NCI-H1105 (cell line): ENCODE measurements at regions not wholly inside any gene's neighbourhood (a gene's known extent, or its start where the extent isn't known, plus 50 kb on each side); places are given as distances from the start of the nearest gene placed in this dataset.

ENCODE experiments used
- DNase-seq: peaks from one replicate; lab custom pipeline; 2025; lab: John Stamatoyannopoulos, UW

- no peak for DNase-seq
Measured at GRCh38 chr1:81392526-81393226, 408.1 kb upstream of the ADGRL2 start.

DNA sequence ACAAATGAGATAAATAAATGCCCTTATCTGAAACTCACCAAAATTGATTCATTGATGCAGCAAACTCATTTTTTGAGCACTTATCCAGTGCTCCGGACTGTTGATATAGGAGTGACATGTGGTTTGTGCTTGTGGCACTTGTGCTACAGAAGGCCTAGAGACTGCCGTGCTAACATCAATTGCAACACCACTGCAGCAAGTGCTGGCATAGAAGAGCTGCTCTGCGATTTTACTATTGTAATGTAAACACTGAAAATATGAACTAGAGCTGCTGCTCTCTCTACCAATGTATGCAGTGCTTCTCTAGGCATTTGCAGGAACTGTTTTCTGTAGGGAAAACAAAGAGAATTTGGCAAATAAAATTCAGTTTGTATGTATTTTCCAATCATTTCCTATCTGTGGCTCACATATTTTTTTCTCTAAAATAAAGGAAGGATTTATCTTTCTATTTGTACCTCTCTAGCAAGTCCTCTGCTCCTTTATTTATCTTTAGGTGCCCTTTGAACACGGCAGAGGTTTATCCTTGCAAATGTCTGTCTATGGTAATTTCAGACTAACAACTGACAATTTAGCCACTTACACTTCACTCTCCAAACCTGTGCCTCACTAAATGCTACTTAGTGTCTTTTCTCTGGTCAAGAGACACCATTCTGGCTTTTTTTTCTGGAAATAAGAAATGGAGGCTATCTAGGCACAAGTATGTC, 409.5 kb upstream of the ADGRL2 start:
- no peak for DNase-seq

DNA sequence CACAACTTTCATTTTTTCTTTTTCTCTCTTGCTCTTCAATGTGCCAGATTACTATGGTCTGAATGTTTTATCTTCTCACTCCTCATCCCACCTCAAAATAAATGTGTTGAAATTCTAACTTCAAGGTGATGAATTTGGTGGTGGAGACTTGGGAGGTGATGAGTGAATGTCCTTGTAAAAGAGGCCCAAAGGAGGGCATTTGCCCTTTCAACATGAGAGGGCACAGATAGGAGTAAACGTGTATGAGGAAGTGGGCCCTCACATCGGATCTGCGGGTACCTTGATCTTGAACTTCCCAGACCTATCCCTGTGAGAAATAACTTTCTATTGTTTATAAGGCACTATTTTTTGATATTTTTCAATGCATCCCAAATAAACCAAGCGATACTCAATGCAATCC, 412.3 kb upstream of the ADGRL2 start:
- DNase-seq, result no peak

DNA sequence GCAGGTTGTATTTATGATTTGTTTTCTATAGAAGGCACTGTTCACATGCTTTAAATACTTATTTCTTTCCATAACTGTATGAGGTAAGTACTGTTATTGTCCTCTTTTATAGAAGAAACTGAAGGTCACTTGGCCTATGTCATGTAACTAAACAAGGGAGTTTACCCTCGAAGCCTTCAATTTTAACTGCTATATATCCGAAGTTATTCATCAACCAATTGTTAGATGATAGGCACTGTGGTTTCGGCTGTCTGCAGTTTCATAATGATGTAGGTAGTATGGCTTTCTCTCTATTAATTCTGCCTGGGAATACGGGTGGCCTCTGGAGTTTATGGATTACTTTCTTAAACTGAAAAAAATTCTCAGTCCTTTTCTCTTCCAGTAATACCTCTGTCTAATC, 413.3 kb upstream of the ADGRL2 start:
- DNase-seq, result no peak

GRCh38 chr1:81382561-81382960, 418.2 kb upstream of the ADGRL2 start:
- DNase-seq, result no peak

DNA sequence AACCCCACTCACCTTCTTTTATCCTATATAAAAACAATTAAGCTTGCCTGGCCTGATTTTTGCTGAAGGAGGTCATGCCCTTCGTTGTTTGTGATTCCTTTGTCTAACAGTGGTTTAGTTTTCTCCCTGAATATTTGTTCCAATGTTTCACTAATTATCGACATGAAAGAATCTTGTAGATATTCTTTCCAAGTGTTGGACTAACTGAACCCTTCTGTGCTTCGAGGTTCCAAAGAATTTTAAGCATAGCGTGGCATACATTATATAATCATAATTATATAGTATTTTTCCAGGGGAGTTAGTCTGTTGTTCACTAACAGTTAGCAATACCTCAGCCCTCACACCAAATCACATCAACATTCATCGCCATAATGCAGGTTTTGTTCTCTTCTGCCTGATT, 418.9 kb upstream of the ADGRL2 start:
- DNase-seq, result no peak

DNA sequence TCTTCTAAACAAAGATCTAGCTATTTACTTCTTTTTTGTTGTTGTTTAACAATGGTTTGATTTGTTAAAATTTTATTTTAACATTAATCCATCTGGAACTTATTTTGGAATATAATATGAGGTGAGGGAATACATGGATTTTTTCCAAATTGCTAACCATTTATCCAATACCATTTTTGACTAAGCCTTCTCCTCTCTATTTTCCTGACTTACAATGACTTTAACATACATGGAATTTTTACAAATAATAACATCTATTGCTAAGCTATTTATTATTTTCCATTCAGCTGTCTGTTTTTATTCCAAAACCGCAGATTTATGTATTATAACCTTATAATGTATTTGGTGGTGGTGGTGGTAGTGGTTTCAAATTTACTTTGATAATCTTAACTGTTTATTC, 420.3 kb upstream of the ADGRL2 start:
- DNase-seq, result no peak

GRCh38 chr1:81379430-81379829, 421.3 kb upstream of the ADGRL2 start:
- no peak for DNase-seq

DNA sequence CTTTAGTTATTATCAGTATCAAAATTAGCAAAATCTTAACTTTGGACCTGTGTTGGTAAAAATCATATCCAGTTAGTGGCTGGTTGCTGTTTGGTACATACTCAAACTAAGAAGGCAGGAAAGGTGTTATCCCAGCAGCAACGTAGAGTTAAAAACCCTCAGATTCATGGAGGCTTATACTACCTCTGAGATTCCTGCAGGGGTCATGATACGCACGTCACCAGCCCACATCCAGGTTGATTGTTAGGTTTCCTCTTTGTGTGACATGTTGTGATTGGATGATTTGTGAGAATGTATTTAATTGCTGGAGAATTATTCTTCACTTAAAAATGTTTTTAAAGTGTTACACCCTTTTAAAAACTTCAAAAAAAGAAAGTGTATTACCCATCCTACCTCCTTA, 423.3 kb upstream of the ADGRL2 start:
- DNase-seq, result no peak

DNA sequence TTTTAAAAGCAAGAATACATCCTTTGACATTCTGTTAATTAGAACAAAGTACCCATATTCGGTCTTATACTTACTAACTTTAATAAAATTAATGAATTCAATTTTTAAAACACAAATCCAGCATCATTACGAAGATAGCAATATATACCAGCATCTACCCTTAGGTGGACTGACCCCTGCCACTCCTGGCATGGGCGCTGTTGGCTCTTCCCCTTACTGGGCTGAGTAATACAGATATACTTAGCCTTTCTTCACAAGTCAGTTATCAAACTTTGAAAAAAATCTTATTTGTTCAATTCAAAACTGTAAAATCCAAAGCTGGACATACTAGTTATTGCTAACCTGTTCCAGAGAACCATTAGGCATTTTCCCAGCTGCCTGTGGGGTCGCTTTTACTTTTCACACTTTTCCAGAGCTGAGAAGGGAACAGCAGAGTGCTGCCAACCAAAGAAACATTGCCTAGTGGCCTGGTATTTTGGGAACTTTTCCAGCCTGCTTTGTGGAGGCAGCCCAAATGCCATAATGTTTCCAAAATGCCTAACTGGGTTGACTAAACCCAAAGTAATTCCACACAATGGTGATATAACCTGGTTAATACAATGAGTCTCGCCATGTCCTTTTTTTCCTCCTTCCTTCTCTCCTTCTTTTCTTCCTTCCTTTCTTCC, 424.7 kb upstream of the ADGRL2 start:
- no peak for DNase-seq

DNA sequence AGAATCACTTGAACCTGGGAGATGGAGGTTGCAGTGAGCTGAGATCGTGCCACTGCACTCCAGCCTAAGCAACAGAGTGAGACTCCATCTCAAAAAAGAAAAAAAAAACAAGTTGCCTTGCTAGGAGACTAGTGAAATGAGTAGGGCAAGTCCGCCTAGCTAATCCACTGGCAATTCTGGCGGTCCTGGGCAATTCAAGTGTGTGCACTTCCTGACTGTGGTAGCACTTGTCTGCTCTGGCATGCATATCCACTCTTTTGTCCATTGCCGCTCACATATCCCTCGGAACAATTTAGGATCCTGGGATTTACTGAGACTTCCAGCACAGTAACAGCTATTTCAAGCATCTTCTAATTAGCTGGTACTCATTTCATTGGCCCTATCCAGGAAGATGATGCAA, 426.3 kb upstream of the ADGRL2 start:
- DNase-seq, result no peak

DNA sequence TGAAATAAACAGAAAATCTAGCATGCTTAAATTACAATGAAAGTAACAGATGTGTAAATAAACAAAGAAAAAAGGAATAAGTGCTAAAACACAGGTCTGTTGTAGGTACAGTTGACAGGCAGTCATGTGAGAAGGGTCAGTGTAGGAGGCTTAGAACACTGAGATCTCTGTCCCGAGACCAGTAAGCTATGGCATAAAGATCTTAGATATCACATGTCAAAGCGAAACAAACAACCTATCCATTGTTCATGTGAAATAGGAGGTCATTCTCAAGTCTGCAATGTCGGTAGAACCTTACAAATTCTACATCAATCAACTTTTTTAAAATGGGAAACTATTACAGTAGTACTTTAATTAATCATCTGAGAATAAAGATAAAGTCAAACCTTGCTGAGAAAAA, 428.9 kb upstream of the ADGRL2 start:
- no peak for DNase-seq

GRCh38 chr1:81369833-81370232, 430.9 kb upstream of the ADGRL2 start:
- no peak for DNase-seq

DNA sequence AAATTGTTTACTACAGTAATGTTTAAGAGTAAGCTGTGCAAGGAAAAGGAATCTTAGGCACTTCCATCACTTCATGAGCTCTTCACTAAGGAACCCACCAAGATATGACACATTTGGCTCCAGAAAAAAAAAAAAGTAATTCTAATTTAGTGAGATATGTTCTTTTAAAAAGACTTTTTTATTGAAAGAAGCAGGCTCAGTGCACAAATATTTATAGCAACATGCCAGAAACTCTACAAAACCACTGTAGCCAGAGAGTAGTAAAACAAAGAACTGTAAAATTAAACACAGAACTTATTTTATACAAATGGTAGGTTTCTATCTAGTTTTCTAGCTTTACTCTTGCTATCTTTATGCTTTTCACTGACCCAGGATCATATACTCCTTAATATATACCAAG, 434.6 kb upstream of the ADGRL2 start:
- no peak for DNase-seq

GRCh38 chr1:81364088-81364487, 436.6 kb upstream of the ADGRL2 start:
- DNase-seq, result no peak

DNA sequence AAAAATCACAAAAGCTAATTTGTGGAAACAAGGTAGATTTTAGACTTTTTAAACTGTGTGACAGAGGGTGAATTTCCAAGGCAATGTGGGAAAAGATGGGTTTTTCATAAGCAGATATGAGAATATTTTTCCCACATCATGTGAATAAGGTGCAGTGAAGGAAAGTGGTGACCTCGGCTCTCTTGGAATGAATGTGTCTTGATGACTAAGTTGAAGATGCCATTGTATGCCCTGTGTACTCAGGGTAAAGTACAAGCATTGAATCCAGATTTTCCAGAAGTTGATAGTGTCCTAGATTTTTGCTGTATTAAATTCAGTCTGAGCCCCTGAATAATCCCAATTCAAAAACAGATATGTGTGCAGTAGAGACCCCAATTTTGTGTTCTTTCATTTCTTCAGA, 442.6 kb upstream of the ADGRL2 start:
- no peak for DNase-seq

DNA sequence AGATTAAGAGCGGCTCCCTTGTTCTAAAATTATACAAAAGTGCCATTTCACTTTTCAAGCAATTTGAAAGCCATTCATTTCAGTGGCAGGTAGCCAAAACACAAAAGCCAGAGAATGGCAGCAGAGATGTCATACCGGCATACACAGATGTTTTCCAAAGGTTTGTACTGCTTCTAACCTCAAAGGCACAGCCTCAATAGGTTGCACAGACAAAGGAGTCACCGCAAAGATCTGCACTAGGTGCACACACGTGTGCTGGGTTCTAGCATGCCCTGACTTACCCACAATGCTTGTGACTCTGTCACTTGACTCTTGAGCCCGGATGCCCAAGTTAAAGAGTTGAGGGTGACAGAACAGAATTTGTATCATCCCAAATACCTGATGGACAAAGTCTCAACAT, 448.9 kb upstream of the ADGRL2 start:
- peak; percentile 42 for DNase-seq

- no peak for DNase-seq
Measured at GRCh38 chr1:81349194-81349965, 451.4 kb upstream of the ADGRL2 start.

DNA sequence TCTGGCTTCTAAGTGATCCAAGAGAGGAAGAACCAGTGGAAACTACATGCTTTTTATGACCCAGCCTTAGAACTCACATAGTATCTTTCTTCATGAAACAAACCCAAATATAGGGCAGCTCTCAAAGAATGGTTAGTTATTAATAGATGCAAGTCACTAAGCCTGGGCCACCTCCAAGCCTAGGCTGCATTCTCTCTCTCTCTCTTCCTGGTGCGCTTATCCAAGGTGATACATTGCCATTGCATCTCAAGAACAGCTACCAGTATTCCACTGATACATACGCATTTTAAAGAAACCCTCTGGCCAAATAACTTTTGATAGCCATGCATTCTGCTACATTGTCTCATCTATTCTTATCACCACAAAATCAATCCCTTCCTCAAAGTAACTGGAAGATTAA, 455.6 kb upstream of the ADGRL2 start:
- no peak for DNase-seq

DNA sequence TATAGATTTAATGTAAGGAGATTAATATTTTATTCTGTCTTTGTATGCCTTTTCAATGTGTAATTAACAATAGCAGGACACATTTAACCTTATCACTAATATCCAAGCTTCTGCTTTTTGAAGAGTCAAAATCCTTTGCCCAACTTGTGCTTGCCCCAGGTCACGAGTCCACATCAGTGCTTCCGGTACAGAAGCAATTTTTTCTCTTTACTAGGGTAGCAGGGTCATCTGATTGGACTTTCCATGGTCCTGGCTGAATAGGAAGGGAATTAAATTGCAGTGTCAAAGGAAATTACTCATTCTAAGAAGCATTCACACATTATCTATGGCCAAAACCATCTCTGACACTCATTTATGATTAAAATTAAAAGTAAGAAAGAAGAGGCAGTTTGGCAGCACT, 460.5 kb upstream of the ADGRL2 start:
- no peak for DNase-seq

DNA sequence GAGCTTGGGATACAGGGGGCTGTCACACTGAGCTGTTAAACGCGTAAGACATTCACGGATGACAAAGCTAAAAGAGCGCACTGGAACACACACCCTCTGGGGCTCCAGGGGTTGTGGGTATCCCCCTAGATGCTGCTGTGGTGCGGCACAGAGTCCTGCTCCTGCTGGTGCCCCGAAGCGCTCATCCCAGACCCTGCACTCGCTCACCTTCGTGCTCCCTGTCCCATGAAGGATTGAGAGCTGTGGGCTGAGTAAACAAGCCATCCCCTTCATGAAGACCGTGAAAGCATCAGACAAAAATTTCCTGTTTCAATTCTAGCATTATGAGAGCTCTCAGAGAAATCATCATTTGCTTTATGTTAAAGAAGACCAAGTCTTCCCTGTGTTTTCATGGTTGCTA, 463.5 kb upstream of the ADGRL2 start:
- no peak for DNase-seq

- no peak for DNase-seq
Measured at GRCh38 chr1:81335876-81336275, 464.9 kb upstream of the ADGRL2 start.

DNA sequence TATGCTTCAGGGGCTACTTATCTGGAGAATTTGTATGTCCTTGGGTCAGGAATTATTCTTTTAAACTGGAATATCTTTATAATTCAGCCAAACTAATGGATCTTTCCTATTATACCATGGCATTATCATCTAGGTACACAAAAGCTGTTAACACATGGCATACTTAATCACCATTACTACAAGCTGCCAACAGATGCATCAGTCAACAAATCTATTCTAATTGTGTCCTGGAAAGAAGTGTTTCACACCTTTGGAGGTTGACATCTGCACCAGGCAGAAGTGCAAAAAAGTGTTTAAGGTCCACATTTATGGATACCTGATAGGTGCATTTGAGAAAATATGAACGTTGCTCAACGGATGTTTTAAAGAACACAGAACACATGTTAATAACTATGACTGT, 470.2 kb upstream of the ADGRL2 start:
- no peak for DNase-seq
